ENCODE measurements at regions not wholly inside any gene's neighbourhood (a gene's known extent, or its start where the extent isn't known, plus 50 kb on each side); places are given as distances from the start of the nearest gene placed in this dataset.

- Histone ChIP-seq H4K20me1 (ENCODE audit: insufficient read depth, low read length) (no peaks in the 10 kb centered on the region), H2AFZ (ENCODE audit: low read depth, low read length) (no peak overlapping the region), H3K4me1 (ENCODE audit: insufficient read depth, low read length) (peaks cover 14% of the 10 kb centered on the region), H3K4me2 (ENCODE audit: insufficient read depth, low read length) (no peak overlapping the region), H3K79me2 (ENCODE audit: insufficient read depth, low read length) (no peaks in the 10 kb centered on the region), H3K27me3 (ENCODE audit: insufficient read depth, low read length, poor library complexity) (no peaks in the 10 kb centered on the region), H3K27ac (ENCODE audit: low read length) (no peak overlapping the region), H3K9me3 (ENCODE audit: insufficient read depth, low read length, severe bottlenecking) (no peaks in the 10 kb centered on the region), H3K36me3 (ENCODE audit: insufficient read depth, low read length) (no peaks in the 10 kb centered on the region), H3K9ac (ENCODE audit: low read depth, low read length) (no peak overlapping the region), H3K4me3 (ENCODE audit: low read depth in 1 of 2, low read length in 2 of 2) (no peak overlapping the region)
- ATAC-seq (ENCODE audit: insufficient read depth, low read depth): no peak
- DNase-seq: no peak
- TF ChIP-seq EZH2 (IDR thresholded peaks at IDR 0.05; ENCODE audit: borderline replicate concordance, low read depth, low read length, severe bottlenecking): no peak
- TF ChIP-seq CTCF (IDR thresholded peaks at IDR 0.05; ENCODE audit: borderline replicate concordance, extremely low read depth, low read length, poor library complexity, severe bottlenecking): no peak
Measured at GRCh38 chr13:105073041-105073440, 1462.4 kb downstream of the EFNB2 start.

GRCh38 chr13:105070452-105070851, 1465.0 kb downstream of the EFNB2 start:
- Histone ChIP-seq H4K20me1 (ENCODE audit: insufficient read depth, low read length) (no peaks in the 10 kb centered on the region), H3K79me2 (ENCODE audit: insufficient read depth, low read length) (no peaks in the 10 kb centered on the region), H3K4me3 (ENCODE audit: low read depth in 1 of 2, low read length in 2 of 2) (peak overlapping the region in 1 of 2 experiments; percentile 12; a peak in 1 of 4 replicates), H3K27ac (ENCODE audit: low read length) (peak overlapping the region; percentile 53; the same call in 1 of the 2 replicates), H3K4me2 (ENCODE audit: insufficient read depth, low read length) (peak overlapping the region; percentile 43; the same call in 1 of the 2 replicates), H3K9me3 (ENCODE audit: insufficient read depth, low read length, severe bottlenecking) (no peaks in the 10 kb centered on the region), H3K4me1 (ENCODE audit: insufficient read depth, low read length) (peaks cover 14% of the 10 kb centered on the region), H2AFZ (ENCODE audit: low read depth, low read length) (peak overlapping the region; percentile 53; the same call in 1 of the 2 replicates), H3K9ac (ENCODE audit: low read depth, low read length) (no peak overlapping the region), H3K27me3 (ENCODE audit: insufficient read depth, low read length, poor library complexity) (no peaks in the 10 kb centered on the region), H3K36me3 (ENCODE audit: insufficient read depth, low read length) (no peaks in the 10 kb centered on the region)
- DNase-seq (no peak), ATAC-seq (ENCODE audit: insufficient read depth, low read depth) (no peak; the same call in 2 of the 3 replicates)
- TF ChIP-seq EZH2 (IDR thresholded peaks at IDR 0.05; ENCODE audit: borderline replicate concordance, low read depth, low read length, severe bottlenecking) (no peak), CTCF (IDR thresholded peaks at IDR 0.05; ENCODE audit: borderline replicate concordance, extremely low read depth, low read length, poor library complexity, severe bottlenecking) (no peak)

- Histone ChIP-seq H3K36me3 (ENCODE audit: insufficient read depth, low read length) (no peaks in the 10 kb centered on the region), H4K20me1 (ENCODE audit: insufficient read depth, low read length) (no peaks in the 10 kb centered on the region), H3K4me2 (ENCODE audit: insufficient read depth, low read length) (no peak overlapping the region), H3K27me3 (ENCODE audit: insufficient read depth, low read length, poor library complexity) (no peaks in the 10 kb centered on the region), H3K4me1 (ENCODE audit: insufficient read depth, low read length) (peaks cover 14% of the 10 kb centered on the region), H3K9ac (ENCODE audit: low read depth, low read length) (no peak overlapping the region), H3K79me2 (ENCODE audit: insufficient read depth, low read length) (no peaks in the 10 kb centered on the region), H3K4me3 (ENCODE audit: low read depth in 1 of 2, low read length in 2 of 2) (no peak overlapping the region), H2AFZ (ENCODE audit: low read depth, low read length) (no peak overlapping the region), H3K27ac (ENCODE audit: low read length) (no peak overlapping the region), H3K9me3 (ENCODE audit: insufficient read depth, low read length, severe bottlenecking) (peaks cover 4% of the 10 kb centered on the region)
- no peak for ATAC-seq (ENCODE audit: insufficient read depth, low read depth)
- no peak for DNase-seq
- TF ChIP-seq CTCF (IDR thresholded peaks at IDR 0.05; ENCODE audit: borderline replicate concordance, extremely low read depth, low read length, poor library complexity, severe bottlenecking) (no peak), EZH2 (IDR thresholded peaks at IDR 0.05; ENCODE audit: borderline replicate concordance, low read depth, low read length, severe bottlenecking) (no peak)
Measured at GRCh38 chr13:105069106-105069505, 1466.4 kb downstream of the EFNB2 start.

GRCh38 chr13:105063676-105064075, 1471.8 kb downstream of the EFNB2 start:
- Histone ChIP-seq H4K20me1 (ENCODE audit: insufficient read depth, low read length) (no peaks in the 10 kb centered on the region), H2AFZ (ENCODE audit: low read depth, low read length) (no peak overlapping the region), H3K36me3 (ENCODE audit: insufficient read depth, low read length) (no peaks in the 10 kb centered on the region), H3K27me3 (ENCODE audit: insufficient read depth, low read length, poor library complexity) (no peaks in the 10 kb centered on the region), H3K9me3 (ENCODE audit: insufficient read depth, low read length, severe bottlenecking) (peaks cover 7% of the 10 kb centered on the region), H3K27ac (ENCODE audit: low read length) (no peak overlapping the region), H3K79me2 (ENCODE audit: insufficient read depth, low read length) (no peaks in the 10 kb centered on the region), H3K4me2 (ENCODE audit: insufficient read depth, low read length) (no peak overlapping the region), H3K9ac (ENCODE audit: low read depth, low read length) (no peak overlapping the region), H3K4me1 (ENCODE audit: insufficient read depth, low read length) (peaks cover 8% of the 10 kb centered on the region), H3K4me3 (ENCODE audit: low read depth in 1 of 2, low read length in 2 of 2) (no peak overlapping the region)
- ATAC-seq (ENCODE audit: insufficient read depth, low read depth): no peak
- TF ChIP-seq EZH2 (IDR thresholded peaks at IDR 0.05; ENCODE audit: borderline replicate concordance, low read depth, low read length, severe bottlenecking) (no peak), CTCF (IDR thresholded peaks at IDR 0.05; ENCODE audit: borderline replicate concordance, extremely low read depth, low read length, poor library complexity, severe bottlenecking) (no peak)
- DNase-seq: no peak
